Hepatocyte (in vitro differentiated cells): ENCODE measurements at regions not wholly inside any gene's neighbourhood (a gene's known extent, or its start where the extent isn't known, plus 50 kb on each side); places are given as distances from the start of the nearest gene placed in this dataset.

Experiments
- EZH2 ChIP-seq: fragments of 200-600 bp; sonication (generic); IDR thresholded peaks from 2 replicates; pipeline ENCODE4 v1.6.1; 2016; ENCODE audit warnings: antibody characterized with exemption, mild to moderate bottlenecking, borderline replicate concordance
- EZH2phosphoT487 ChIP-seq: fragments of 200-600 bp; sonication (generic); IDR thresholded peaks from one replicate; pipeline ENCODE4 v1.6.1; 2018; ENCODE audit warnings: antibody characterized with exemption, mild to moderate bottlenecking, low read depth, moderate library complexity; ENCODE audit not compliant: unreplicated experiment, severe bottlenecking
- TF ChIP-seq, protein P1 (sequence below): fragments of 200-600 bp; sonication (generic); IDR thresholded peaks from 2 replicates; pipeline ENCODE4 v1.5.1; 2016; ENCODE audit warnings: antibody characterized with exemption, mild to moderate bottlenecking; ENCODE audit not compliant: poor library complexity

DNA sequence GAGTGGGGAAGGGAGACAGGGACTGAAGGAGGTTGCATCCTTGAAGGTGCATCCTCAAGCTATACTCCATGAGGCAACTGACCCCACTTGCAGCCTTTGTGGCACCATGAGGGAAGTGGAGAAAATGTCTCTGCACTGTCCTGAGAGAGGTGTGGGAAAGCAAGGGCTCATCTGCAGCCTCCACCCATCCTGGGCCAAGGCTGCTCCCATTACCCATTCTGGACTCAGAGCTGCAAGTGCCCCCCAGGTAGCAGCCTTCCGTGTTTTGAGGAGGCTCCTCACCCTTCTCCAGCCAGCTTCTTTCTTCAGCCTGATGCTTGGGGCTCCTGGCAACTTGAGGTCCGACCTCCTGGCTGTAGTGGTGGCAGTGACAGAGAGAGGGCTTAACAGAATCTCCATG lies 294.6 kb downstream of the CDH26 start:
- TF ChIP-seq, protein P1, sequence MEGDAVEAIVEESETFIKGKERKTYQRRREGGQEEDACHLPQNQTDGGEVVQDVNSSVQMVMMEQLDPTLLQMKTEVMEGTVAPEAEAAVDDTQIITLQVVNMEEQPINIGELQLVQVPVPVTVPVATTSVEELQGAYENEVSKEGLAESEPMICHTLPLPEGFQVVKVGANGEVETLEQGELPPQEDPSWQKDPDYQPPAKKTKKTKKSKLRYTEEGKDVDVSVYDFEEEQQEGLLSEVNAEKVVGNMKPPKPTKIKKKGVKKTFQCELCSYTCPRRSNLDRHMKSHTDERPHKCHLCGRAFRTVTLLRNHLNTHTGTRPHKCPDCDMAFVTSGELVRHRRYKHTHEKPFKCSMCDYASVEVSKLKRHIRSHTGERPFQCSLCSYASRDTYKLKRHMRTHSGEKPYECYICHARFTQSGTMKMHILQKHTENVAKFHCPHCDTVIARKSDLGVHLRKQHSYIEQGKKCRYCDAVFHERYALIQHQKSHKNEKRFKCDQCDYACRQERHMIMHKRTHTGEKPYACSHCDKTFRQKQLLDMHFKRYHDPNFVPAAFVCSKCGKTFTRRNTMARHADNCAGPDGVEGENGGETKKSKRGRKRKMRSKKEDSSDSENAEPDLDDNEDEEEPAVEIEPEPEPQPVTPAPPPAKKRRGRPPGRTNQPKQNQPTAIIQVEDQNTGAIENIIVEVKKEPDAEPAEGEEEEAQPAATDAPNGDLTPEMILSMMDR, result no peak
- no peak for TF ChIP-seq EZH2
- TF ChIP-seq EZH2phosphoT487, result no peak
